K562 (cell line): ENCODE measurements at regions not wholly inside any gene's neighbourhood (a gene's known extent, or its start where the extent isn't known, plus 50 kb on each side); places are given as distances from the start of the nearest gene placed in this dataset.

Source experiments
- ATAC-seq: fragments of 200-7000 bp; cut with Tn5 transposase; 3 replicates; pipeline ENCODE4 v1.9.1; 2020; ENCODE audit warnings: moderate library complexity
- BruUV-seq: library from RNA; stranded (reverse); fragments of 400-500 nt; replicated peaks from 2 replicates; lab custom pipeline; 2021; lab: Mats Ljungman, UMichigan
- CTCF ChIA-PET: fragments of 300-600 bp; formaldehyde crosslinking; extraction: SDS; loops from one replicate; lab custom pipeline; 2021; ENCODE audit warnings: low intra/inter-chr PET ratio; lab: Yijun Ruan, JAX
- POLR2A ChIA-PET: fragments of 300-600, 350-650 bp; sonication (Branson Sonifier 250); formaldehyde crosslinking; extraction: SDS; loops from one replicate; lab custom pipeline; 2021; ENCODE audit warnings: antibody characterized with exemption, inconsistent platforms; lab: Yijun Ruan, JAX
- DNase-seq, 4 experiments: peaks; one replicate each; pipeline versions ENCODE4 v3.0.0 to v3.0.0-alpha.2; 2011 to 2018; ENCODE audit warnings: low spot score in 3 of 4, mixed read lengths in 3 of 4; ENCODE audit errors: extremely low read depth in 1 of 4
- FAIRE-seq: peaks from 2 replicates; lab custom pipeline; 2011; peaks lifted over from hg19 to GRCh38; lab: Jason Lieb, UNC
- H2AFZ ChIP-seq: 2 replicates; pipeline ENCODE4 v1.6.0; 2011; ENCODE audit warnings: low read depth, low read length, control low read depth, inconsistent platforms
- H3K27ac ChIP-seq: fragments of 200-600 bp; 3 replicates; pipeline ENCODE4 v1.8.0; 2011; ENCODE audit warnings: low read depth, mild to moderate bottlenecking, control low read depth, inconsistent platforms, low read length, moderate library complexity, mixed read lengths; ENCODE audit errors: extremely low read depth
- H3K27me3 ChIP-seq, 2 experiments: fragments of 300-600 bp in 1 of 2; 2 replicates in 1 of 2; 3 replicates in 1 of 2; pipeline versions ENCODE4 v1.6.0 to v1.8.0; 2011; ENCODE audit warnings: inconsistent platforms in 2 of 2, low read length in 2 of 2, mild to moderate bottlenecking in 1 of 2, mixed read lengths in 1 of 2, moderate library complexity in 1 of 2; ENCODE audit not compliant: control insufficient read depth in 2 of 2, insufficient read depth in 2 of 2
- H3K36me3 ChIP-seq: fragments of 300-600 bp; 3 replicates; pipeline ENCODE4 v1.8.0; 2011; ENCODE audit warnings: mild to moderate bottlenecking, low read length, inconsistent platforms; ENCODE audit not compliant: control insufficient read depth, insufficient read depth
- H3K4me1 ChIP-seq, 2 experiments: fragments of 200-600 bp in 1 of 2; replicated peaks in 1 of 2; 2 replicates in 1 of 2; 3 replicates in 1 of 2; pipeline versions ENCODE4 v1.5.1 to v1.8.0; 2011; ENCODE audit warnings: inconsistent platforms in 2 of 2, low read length in 2 of 2, mild to moderate bottlenecking in 1 of 2, mixed read lengths in 1 of 2, moderate library complexity in 1 of 2; ENCODE audit not compliant: control insufficient read depth in 2 of 2, insufficient read depth in 2 of 2
- H3K4me2 ChIP-seq: 2 replicates; pipeline ENCODE4 v1.6.1; 2011; ENCODE audit warnings: low read length, control low read depth, inconsistent platforms, mixed read lengths; ENCODE audit not compliant: insufficient read depth
- H3K4me3 ChIP-seq: fragments of 200-600 bp; sonication (generic), shearing (Covaris generic); 2 replicates; pipeline ENCODE4 v1.5.1; 2016; ENCODE audit warnings: control low read depth, inconsistent platforms
- H3K79me2 ChIP-seq: fragments of 200-600 bp; 3 replicates; pipeline ENCODE4 v1.8.0; 2011; ENCODE audit warnings: low read length, inconsistent platforms; ENCODE audit not compliant: control insufficient read depth, insufficient read depth
- H3K9ac ChIP-seq, 2 experiments: 2 replicates each; pipeline versions ENCODE4 v1.6.0 to v1.6.1; 2011; ENCODE audit warnings: low read depth in 2 of 2, low read length in 2 of 2, control low read depth in 1 of 2, inconsistent platforms in 1 of 2, mild to moderate bottlenecking in 1 of 2, mixed read lengths in 1 of 2; ENCODE audit not compliant: insufficient read depth in 1 of 2
- H3K9me1 ChIP-seq: one replicate; pipeline ENCODE4 v1.6.0; 2011; ENCODE audit warnings: inconsistent platforms, mild to moderate bottlenecking, low read length, moderate library complexity; ENCODE audit not compliant: control insufficient read depth, insufficient read depth
- H3K9me3 ChIP-seq: replicated peaks from 2 replicates; pipeline ENCODE4 v1.5.1; 2011; ENCODE audit warnings: low read depth, low read length, inconsistent platforms; ENCODE audit not compliant: control insufficient read depth, insufficient read depth
- H4K20me1 ChIP-seq: replicated peaks from 2 replicates; pipeline ENCODE4 v1.6.1; 2011; ENCODE audit warnings: low read length, inconsistent platforms, mixed read lengths; ENCODE audit not compliant: control insufficient read depth, insufficient read depth
- C11orf30 ChIP-seq: fragments of 450-650 bp; IDR thresholded peaks from 2 replicates; pipeline ENCODE4 v1.6.1; 2016; ENCODE audit warnings: low read depth, mild to moderate bottlenecking
- ETV5 ChIP-seq: sonication (generic); formaldehyde crosslinking; IDR thresholded peaks from 2 replicates; pipeline ENCODE4 v1.4.0; 2020; ENCODE audit warnings: low read depth, mild to moderate bottlenecking, missing genetic modification reagents
- MAFF ChIP-seq: IDR thresholded peaks from 2 replicates; pipeline ENCODE4 v1.6.1; 2012; ENCODE audit warnings: low read length, improper control_type of control experiment
- MAFG ChIP-seq: fragments of 450-650 bp; conservative IDR thresholded peaks from 2 replicates; pipeline ENCODE4 v1.6.1; 2016; ENCODE audit warnings: missing genetic modification characterization, missing compliant biosample characterization
- MAFK ChIP-seq: IDR thresholded peaks from 2 replicates; pipeline ENCODE4 v1.6.1; 2011; ENCODE audit warnings: low read length, improper control_type of control experiment
- MIER1 ChIP-seq: fragments of 450-650 bp; IDR thresholded peaks from 2 replicates; pipeline ENCODE4 v1.6.1; 2016; ENCODE audit warnings: antibody characterized with exemption, mild to moderate bottlenecking, low read depth
- SRSF3 ChIP-seq: fragments of 200-400 bp; formaldehyde crosslinking; IDR thresholded peaks from 2 replicates; pipeline ENCODE4 v1.6.1; 2016; ENCODE audit warnings: mild to moderate bottlenecking, low read length, moderate library complexity; ENCODE audit not compliant: insufficient read depth
- ZBTB9 ChIP-seq: fragments of 450-650 bp; formaldehyde crosslinking; IDR thresholded peaks from 2 replicates; pipeline ENCODE4 v1.4.0; 2020; ENCODE audit warnings: mild to moderate bottlenecking, moderate library complexity
- ZNF316 ChIP-seq: fragments of 450-650 bp; IDR thresholded peaks from 2 replicates; pipeline ENCODE4 v1.6.1; 2016
- in situ Hi-C: fragments of 300-500 bp; cut with MboI; formaldehyde crosslinking; loops from 4 replicates; pipeline ENCODE4 v1.15.0; 2018; ENCODE audit warnings: inconsistent platforms, mixed read lengths
- intact Hi-C: fragments of 100-400 bp; cut with micrococcal nuclease; formaldehyde crosslinking; loops from 2 replicates; pipeline ENCODE4 v1.14.2; 2022

DNA sequence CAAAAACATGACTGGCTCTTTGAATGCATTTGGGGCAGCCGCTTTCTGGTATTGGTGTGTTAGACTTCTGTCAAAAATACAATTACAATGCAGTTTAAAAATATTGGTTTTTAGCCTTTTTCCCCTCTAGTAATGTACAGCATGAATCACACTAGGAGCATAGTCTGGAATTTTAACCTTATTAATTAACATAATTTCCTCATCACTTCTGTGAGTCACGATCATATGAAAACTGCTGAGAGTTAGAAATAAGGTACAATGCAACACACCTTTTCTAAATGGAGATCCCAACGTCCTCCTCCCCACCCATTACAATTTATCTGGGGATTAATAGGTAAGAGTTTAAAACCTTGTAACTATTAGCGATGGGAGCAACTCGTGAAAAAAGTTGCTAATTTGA is 297.1 kb upstream of the RIMS1 start (continued):
- TF ChIP-seq ZBTB9 (CRISPR knock-in tag), result no peak
- no peak for TF ChIP-seq SRSF3

GRCh38 chr6:71592643-71593042 is 293.7 kb upstream of the RIMS1 start:
- no peak overlapping the region for H3K4me2 ChIP-seq
- no peak for DNase-seq
- H3K9me3 ChIP-seq, result no peaks in the 10 kb centered on the region
- H3K4me3 ChIP-seq, result no peak overlapping the region
- no peak for ATAC-seq
- H3K9ac ChIP-seq, result no peak overlapping the region
- no TSS peak for BruUV-seq
- no peaks in the 10 kb centered on the region for H3K4me1 ChIP-seq
- ChIA-PET POLR2A (no interaction called here), CTCF (no interaction called here)
- H3K79me2 ChIP-seq, result no peaks in the 10 kb centered on the region
- in situ Hi-C loops (no loop called here), intact Hi-C loops (no loop called here)
- H2AFZ ChIP-seq, result no peak overlapping the region
- no peaks in the 10 kb centered on the region for H3K27me3 ChIP-seq
- H3K27ac ChIP-seq, result no peak overlapping the region
- H3K36me3 ChIP-seq, result no peaks in the 10 kb centered on the region
- no peaks in the 10 kb centered on the region for H3K9me1 ChIP-seq
- TF ChIP-seq ZNF316 (peak; percentile 93), MAFK (peak; percentile 95), MAFG (tag) (peak; percentile 84), MAFF (peak; percentile 93), MIER1 (no peak), ETV5 (CRISPR knock-in tag) (no peak), C11orf30 (peak; percentile 79)
- no peaks in the 10 kb centered on the region for H4K20me1 ChIP-seq
- no peak for FAIRE-seq
